Cerebellar nuclear complex (tissue), 1 donor: ENCODE measurements at regions not wholly inside any gene's neighbourhood (a gene's known extent, or its start where the extent isn't known, plus 50 kb on each side); places are given as distances from the start of the nearest gene placed in this dataset.

Experiments
- DNase-seq, 2 experiments: peaks; one replicate each; lab custom pipeline; 2025; lab: John Stamatoyannopoulos, UW

DNA sequence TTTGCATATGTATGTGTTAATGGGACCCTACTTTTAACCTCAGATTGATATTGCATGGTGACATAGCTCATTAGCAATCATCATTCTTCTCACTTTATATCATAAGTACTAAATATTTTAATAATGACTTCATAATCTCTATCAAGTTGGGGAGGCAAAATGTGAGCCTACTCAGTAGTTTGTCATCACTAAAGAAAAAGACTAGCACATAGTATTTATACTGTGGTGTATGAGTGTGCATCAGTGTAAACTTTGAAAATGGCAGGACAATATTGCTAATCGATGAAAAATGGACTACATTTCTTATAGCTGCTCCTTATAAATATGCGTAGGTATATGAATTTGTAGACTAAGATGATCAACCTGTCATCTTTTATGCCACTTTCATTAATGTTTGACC, 624.5 kb upstream of the ROBO2 start:
- DNase-seq = no peak

DNA sequence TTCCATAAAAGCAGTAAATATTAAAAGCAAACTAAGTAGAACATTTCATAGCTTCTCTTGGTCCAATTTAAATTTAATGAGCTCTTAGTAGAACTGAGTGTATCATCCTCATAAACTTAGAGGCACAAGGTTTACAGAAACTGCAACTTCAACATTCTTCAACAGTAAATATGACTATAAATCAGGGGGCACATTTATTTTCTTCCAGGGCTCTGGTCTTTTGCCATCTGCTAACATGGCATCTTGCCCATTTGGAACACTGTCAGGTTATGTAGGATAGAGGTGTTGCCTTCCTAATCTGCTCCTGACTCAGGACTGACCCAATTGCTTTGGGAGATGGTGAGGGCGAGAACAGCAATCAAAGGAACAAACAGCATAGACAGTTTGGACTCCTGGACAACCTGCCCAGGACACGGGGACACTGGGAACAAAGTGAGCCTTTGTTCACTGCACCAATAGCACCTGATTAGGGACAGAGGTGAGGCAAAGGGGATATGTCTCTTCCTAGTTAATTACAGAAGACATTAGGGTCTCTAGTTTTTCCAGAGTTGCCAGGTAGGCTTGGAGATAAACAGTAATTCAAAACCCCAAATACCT, 610.2 kb upstream of the ROBO2 start:
- DNase-seq = no peak

DNA sequence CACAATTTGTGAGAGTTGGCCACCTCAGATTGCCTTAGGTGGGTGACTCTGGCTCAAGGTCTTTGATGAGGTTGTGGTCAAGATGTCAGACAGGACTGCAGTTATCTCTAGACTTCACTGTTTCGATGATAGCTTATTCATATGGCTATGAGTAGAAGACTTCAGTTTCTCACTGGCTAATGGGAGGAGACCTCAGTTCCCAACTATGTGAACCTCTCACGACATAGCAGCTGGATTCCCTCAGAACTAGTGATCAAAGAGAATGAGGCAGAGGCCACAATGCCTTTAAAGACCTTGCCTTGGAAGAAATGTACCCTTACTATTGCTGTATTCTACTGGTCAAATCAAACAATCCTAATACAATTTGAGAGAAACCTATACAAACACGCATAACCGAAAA, 607.5 kb upstream of the ROBO2 start:
- DNase-seq = no peak

DNA sequence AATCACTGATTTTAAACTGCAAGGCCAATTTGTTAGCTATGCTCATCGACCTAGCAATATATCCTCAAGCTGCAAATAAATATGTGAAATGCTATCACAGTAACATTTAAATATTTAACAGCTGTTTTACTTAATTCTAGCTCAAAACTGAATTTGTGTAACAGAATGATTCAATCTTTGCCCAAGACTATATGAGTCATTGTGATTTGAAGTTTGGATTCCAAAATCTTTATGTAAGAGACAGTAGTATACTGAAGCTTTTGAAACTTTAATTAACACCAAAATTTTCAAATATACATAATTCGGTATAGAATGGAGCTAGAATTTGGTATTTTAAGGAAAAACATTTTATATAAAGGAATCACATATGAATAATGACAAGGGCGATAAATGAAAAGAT, 603.0 kb upstream of the ROBO2 start:
- DNase-seq = no peak

DNA sequence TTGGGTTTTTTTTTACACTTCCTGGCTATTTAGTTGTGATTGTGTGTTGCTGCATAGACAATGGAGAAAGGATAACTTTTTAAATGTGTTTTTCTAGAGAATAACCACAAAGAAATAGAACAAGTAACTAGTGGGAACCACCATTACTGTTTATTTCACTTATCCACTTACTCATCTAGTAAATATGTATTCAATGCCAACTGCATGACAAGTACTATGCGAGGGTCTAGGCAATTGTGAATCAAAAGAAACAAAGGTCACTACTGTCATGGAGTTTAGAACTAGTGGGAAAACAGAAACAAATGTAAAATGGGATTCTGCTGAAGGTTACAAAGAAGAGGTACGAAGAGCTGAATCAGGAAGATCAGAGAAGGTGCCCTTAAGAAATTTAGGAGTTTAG, 600.9 kb upstream of the ROBO2 start:
- no peak for DNase-seq

DNA sequence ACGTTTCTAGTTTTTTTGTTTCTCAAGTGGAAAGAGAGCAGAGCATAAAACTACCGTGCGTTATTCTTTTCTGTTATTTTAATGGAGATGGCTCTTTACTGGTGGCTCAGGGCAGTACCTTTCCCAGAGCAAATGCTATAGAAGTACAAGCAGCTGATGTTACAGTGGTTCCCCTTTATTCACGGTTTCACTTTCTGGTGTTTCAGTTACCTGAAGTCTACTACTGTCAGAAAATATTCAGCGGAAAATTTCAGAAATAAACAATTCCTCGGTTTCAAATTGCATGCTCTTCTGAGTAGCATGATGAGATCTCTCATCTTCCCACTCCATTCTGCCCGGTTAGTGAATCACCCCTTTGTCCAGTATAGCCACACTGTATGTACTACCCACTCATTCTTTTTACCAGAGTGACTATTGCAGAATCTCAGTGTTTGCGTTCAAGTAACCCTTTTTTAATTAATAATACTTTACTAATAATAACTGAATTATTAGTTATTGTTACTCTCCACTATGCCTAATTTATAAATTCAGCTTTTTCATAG, 597.5 kb upstream of the ROBO2 start:
- DNase-seq = no peak

DNA sequence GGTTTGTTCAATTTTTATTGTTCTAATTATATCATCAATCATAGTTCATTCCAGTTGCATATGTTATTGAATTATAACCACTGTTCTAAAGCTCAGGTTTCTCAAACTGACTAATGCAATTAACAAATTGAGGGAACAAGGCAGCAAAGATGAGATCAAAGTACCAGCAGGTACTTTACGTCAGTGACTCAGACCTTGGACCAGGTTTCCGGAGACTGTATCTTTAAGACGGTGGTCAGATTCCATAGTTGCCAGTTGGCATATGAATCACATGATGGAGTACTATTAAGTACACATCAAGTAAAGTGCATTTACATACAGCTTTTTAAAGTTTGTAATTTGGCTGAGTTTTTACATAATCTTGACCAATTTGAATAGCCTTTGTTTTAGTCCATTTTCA, 583.6 kb upstream of the ROBO2 start:
- DNase-seq = no peak

DNA sequence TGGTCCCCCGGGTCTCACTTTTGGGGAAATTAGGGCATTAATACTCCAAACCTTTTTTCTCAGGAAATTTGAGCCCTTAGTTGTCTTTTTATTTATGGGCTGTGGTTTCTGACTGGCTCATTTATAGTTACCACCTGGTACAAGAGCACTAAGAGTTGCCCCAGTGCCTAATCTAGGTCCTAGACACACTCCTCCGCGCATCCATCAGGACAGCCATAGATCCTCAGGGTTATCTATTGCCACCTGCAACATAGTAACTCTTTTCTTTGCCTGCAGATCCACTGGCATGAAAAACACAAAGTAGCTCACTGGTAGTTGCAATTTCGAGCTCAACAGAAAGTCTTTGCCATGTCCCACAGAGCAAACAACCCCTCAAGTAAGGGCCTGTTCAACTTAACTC, 576.4 kb upstream of the ROBO2 start:
- no peak for DNase-seq

DNA sequence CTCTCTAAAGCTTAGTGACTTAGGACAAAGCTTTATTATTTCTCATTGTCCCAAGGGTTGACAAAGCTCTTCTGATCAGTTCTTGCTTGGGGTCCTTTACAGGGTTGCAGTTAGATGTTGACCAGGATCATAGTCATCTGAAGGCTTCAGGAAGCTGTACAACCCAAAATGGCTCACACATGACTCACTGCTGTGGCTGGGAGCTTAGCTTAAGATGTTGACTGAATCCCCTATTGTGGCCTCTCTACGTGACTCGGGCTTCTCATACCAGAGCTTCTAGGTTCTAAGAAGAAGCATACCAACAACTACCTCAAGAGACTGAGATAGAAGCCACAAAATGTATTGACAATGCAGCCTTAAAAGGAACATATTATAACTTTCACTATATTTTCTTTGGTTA, 569.6 kb upstream of the ROBO2 start:
- no peak for DNase-seq

DNA sequence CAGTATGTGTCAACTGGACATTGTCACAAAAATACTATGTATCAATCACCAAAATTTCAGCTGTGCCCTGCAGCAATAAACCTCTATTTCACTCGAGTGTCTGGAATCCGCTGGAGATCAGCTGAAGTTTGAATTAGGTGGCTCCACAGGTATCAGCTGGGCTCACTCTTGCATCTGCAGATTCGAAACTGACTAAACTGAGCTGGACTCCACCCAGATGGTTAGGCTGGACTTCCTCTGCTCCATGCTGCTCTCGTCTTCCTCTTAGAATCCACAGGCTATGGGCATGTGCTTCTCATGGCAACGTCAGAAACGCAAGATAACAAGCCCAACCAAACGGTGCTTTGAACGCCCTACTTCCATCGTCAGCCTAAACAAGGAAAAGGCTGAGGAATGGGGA, 565.3 kb upstream of the ROBO2 start:
- no peak for DNase-seq

DNA sequence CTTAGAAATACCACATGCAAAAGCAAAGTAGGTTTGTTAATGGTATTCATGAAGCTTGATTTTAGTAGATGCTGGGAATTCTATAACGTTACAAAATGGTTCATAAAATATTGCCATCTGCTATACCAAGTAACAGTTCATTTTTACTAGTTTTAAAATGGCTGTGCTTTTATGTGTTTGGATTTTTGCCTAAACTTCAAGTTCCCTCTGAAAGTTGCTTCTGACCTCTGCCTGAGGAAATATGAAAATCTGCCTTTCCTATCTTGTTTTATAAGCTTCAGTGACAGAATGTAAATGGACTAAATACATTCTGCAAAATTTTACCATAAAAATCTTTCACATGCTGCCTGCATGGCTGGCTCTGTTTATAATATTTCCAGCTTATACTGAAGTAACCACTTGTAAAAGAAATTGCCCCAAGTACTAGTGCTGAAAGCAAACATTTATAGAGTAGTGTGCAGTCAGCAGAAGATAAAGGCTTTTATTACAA, 560.7 kb upstream of the ROBO2 start:
- no peak for DNase-seq

DNA sequence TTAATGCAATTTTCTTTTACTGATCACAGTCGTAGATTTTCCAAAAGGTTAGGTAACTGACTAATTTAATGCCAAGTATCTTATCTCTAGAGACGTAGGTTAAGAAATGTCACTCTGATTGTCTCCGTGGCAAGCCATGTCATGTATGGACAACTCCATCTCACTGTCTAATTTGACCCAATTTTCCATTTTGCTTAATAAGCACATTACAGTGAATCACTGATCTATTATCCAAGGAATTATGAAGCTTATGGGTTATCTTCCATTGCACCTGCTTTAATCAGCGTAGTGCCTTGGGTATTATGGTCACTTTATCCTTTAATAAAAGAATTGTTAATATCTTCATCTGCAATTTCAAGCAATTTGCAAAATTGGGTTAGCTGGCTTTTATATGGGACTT, 557.4 kb upstream of the ROBO2 start:
- DNase-seq = no peak

DNA sequence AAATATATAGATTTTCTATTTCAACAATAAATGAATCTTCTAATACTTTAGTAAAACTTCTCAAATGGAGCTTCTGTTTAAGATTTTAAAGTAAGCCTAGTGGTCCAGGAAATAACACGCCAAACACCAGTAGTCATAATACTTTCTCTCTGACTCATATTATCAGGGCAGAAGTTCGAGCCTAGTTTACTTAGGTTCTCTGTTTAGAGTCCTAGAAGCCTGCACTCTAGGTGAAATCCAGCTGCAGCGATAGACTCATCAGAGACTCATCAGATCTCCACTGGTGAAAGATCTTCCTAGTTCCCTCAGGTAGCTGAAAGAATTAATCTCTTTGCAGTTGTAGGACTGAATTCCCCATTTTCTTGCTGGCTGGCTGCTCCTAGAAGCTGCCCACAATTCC, 552.5 kb upstream of the ROBO2 start:
- no peak for DNase-seq

DNA sequence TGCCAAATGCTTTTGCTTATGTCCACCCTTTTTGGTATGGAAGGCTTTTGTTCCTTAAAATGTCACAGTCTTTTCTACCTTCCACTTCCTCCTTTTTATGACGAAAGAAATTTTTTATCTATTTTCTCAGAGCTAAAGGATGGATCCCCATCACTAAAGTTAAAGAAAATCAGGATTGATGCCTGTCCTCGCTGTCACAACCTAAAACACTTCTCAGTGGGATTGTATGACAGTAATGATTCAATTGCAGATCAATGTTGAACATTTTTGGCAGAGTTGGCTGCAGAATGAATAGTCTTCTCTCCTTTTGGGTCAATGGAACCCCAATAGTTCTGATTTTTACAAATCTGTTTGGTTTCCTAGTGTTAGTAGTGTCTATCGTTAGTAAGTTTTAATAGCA, 549.8 kb upstream of the ROBO2 start:
- no peak for DNase-seq

DNA sequence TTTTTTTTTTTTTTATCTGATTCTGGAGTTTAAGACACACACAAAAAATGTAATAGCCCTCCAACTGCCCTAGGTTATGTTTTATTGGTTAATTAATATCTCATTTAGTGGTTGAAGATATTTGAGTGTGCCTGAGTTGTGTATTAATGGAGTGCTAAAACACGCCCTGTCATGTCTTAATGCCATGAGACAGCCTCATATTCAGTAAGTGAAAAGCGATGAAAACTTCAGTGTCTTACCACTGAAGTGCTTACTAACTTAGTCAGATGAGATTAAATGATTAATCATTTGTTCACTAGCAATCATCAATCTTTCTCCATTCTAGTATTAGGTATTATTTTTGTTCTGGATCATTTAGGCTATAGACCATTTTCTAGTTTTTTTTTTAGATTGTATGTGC, 544.7 kb upstream of the ROBO2 start:
- DNase-seq = no peak

DNA sequence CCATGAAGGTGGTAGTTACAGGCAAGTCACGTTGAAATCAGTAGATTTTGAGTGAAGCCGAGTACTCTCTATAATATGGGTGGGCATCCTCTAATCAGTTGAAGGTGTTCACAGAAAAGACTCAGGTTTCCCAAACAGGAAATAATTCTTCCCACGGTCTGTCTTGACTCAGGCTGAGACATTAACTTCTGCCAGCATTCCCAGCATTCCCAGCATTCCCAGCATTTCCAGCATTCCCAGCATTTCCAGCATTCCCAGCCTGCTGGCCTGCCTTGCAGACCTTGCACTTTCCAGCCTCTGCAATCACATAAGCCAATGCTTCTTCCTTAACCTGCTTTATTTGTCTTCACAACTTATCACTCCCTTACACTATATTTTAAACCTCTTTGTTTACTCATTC, 542.3 kb upstream of the ROBO2 start:
- no peak for DNase-seq

DNA sequence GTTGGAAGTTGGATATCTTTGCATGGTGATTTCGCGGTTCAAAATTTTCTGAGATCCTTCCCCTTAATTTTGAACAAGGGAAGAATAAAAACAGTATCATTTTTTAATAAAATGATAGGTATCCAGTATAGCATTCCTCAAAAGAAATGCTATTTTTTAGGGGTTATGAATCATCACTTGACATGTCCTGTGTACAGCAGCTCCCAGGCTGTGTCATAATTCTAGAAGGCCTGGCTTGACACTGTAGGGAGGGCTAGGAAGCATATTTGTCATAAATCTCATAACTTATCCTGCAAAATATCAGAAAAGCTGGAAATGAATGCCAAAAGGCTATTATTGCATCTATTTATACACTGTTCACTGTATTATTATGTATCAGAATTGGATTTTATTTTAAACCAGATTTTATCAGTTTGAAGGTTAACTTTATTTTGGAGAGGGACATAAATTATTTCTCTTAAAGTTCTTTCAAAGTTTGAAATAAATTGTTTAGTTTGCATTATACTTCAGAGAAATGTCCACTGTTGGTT, 539.1 kb upstream of the ROBO2 start:
- DNase-seq = no peak

DNA sequence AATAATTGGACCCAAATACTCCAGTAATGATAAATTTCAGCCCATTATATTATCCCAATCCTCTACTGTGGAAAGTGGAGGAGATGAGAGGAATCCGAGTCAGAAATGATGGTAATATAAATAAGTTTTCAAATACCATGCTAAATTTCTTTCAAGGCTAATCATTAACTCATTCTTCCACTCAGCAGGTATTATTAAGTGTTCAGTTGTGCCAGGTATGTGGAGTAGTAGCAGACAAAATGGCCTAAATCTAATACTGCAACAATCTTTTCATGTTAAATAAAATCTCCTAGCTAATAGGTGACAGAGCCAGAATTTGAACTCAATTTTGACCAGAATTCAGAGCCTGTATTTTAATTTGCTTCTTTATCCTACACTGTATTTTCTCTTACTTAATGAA, 538.6 kb upstream of the ROBO2 start:
- no peak for DNase-seq

DNA sequence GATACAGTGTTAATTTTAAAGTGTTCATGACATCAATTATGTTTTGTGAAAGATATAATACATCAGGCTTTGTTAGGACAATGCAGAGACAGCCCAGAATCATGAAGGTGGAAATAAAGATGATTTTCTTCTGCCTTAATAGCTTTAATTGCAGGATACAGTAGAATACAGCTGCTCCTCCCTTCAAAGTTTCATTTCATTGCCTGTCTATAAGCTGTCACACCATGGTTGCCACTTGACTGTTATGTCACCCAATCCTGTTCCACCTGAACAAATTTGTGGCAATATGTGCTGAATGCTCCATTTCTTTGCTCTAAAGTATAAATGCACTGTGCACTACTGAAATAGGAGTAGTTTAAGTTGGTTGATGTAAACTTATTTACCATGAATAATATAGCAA, 537.8 kb upstream of the ROBO2 start:
- no peak for DNase-seq

DNA sequence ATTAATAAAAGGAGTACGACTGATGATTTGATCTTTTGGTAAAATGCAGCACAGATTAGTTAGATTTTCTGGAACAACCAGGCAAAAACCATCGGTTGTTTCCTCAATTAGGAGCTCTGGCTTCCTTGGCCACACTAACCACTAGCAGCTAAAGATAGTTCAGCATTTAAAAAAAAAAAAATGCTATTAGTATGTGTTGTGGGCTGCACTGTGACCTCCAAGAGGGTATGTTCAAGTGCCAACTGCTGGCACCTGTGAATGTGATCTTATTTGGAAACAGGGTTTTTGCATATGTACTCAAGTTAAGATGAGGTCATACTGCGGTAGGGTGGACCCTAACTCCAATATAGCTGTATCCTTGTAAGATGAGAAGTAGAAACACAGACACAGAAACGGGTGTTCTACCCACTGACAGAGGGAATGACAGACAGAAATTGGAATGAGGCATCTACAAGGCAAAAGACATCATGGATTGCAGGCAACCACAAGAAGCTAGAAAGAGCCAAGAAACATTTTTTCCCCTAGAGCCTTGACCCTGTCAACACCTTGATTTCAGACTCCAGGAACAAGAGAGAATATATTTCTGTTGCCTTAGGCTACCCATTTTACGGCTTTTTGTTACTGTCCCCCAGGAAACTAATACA, 534.6 kb upstream of the ROBO2 start:
- no peak for DNase-seq

DNA sequence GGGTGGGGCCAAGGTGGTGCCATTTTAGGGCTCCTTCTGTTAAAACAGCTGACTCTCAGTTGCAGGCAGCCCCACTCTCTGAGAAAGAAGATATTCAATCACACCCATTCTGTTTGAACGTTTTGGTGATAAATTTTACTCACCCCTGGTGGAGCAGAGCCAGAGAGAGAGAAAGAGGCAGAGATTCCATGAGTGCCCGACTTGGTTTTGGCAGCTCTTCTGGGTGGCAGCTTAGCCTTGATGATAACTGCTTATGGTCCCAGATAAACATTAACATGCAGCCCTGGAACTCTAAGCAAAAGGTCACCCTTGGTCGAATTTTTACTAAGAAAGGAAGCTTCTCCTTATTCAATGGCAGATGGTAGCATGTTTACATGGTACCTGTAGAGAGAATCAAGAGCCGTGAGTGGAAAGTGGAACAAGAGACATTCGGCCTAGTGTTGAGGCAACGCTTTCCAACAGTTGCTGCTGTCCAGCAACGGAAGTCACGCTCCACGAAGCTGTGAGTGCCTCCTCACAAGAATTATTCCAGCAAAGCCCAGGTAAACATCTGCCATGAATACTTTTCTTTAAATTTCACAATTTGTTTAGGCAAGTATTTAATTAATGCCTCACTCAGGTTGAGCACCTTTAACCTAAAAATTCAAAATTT, 530.6 kb upstream of the ROBO2 start:
- DNase-seq = no peak

DNA sequence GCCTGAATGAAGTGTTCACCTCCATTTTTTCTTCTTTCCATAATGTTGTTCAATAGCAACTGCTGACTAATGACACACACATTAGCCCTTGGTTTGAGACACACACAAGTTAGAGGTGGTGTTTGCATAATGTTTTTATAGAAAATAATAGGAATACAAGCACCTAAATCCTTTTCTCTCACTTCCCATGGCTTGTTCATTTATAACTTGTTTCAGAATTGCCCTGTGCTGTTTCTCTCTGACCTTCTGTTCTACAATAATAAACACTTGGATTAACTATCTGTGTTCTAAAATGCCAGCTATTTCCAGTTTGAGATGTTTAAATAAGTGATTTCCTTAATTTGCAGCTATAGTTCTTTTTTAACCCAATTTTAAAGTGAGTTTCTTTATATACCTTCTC, 525.1 kb upstream of the ROBO2 start:
- DNase-seq = no peak

DNA sequence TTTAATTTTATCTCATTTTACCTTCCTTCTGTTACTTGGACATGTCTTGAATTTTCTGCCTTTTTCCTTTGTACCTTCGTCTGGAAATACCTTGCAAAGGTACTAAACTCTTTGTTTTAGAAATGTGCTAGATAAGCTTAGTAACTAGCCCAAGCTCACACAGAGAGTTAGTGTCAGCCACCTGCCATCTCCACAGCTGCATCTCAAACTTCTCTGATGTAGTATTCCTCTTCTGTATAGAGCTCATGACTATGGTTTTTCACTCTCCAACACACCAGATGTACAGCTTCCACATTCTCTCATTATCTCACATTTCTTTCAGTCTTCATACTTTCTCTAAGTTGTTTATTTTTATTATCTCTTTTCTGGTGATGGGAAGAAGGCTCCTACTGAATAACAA, 516.6 kb upstream of the ROBO2 start:
- no peak for DNase-seq
